Transverse colon (tissue), 4 donors: ENCODE measurements at regions not wholly inside any gene's neighbourhood (a gene's known extent, or its start where the extent isn't known, plus 50 kb on each side); places are given as distances from the start of the nearest gene placed in this dataset.

ENCODE experiments used
- DNase-seq: peaks from one replicate; pipeline ENCODE4 v3.0.0-alpha.2; 2019
- H3K27ac ChIP-seq, 4 donors: fragments of 200-600 bp; sonication (generic); 2 replicates each; pipeline ENCODE4 v1.5.1; 2016 to 2018; ENCODE audit warnings: inconsistent platforms in 4 of 4
- H3K27me3 ChIP-seq: fragments of 200-600 bp; sonication (generic); 2 replicates; pipeline ENCODE4 v1.5.1; 2017; ENCODE audit warnings: inconsistent platforms
- H3K36me3 ChIP-seq, 4 donors: fragments of 200-600 bp; sonication (generic); 2 replicates each; pipeline ENCODE4 v1.5.1; 2017 to 2019; ENCODE audit warnings: inconsistent platforms in 4 of 4
- H3K4me1 ChIP-seq, 4 donors: fragments of 200-600 bp; sonication (generic); 2 replicates each; pipeline ENCODE4 v1.5.1; 2017 to 2020; ENCODE audit warnings: inconsistent platforms in 4 of 4
- H3K4me3 ChIP-seq, 4 donors: fragments of 200-600 bp; sonication (generic); 1 replicate in 1 of 4; 2 replicates in 3 of 4; pipeline versions ENCODE4 v1.5.1 to v1.6.1; 2017 to 2019; ENCODE audit warnings: inconsistent platforms in 4 of 4
- H3K9me3 ChIP-seq, 2 donors: fragments of 200-600 bp; sonication (generic); 2 replicates each; pipeline ENCODE4 v1.5.1; 2017 to 2019; ENCODE audit warnings: inconsistent platforms in 2 of 2
- EP300 ChIP-seq: sonication (generic); formaldehyde crosslinking; IDR thresholded peaks from one replicate; pipeline ENCODE4 v1.6.1; 2017; ENCODE audit warnings: antibody characterized with exemption, low read depth
- POLR2A ChIP-seq: fragments of 450-650 bp; IDR thresholded peaks from one replicate; pipeline ENCODE4 v1.6.1; 2016; ENCODE audit warnings: antibody characterized with exemption, mild to moderate bottlenecking, moderate library complexity
- POLR2AphosphoS5 ChIP-seq, 3 donors: sonication (generic); formaldehyde crosslinking; IDR thresholded peaks; one replicate each; pipeline ENCODE4 v1.6.1; 2016; ENCODE audit warnings: antibody characterized with exemption in 3 of 3
- WGBS, 2 donors: methylation state at CpG; one replicate each; pipeline ENCODE4 v1.1.5; 2018; ENCODE audit warnings: low coverage in 1 of 2; 5-methylcytosine and 5-hydroxymethylcytosine counted together
- in situ Hi-C, 4 donors: fragments of 200-750 bp; cut with MboI; loops; one replicate each; pipeline versions ENCODE4 v1.15.0 to v1.15.1; 2017; ENCODE audit warnings: low sequenced_read_pairs in 3 of 4, low pct_ligation_motif_present in 1 of 4, low pct_unique_long_range_greater_than_20kb in 1 of 4
- intact Hi-C: fragments of 100-400 bp; cut with DNase I; formaldehyde crosslinking; loops from one replicate; pipeline ENCODE4 v1.15.1; 2023; ENCODE audit warnings: low total_unique reads
- TF ChIP-seq, protein P1 (sequence below), 5 experiments: fragments of 200-600 bp in 3 of 5; fragments of 450-650 bp in 2 of 5; sonication (generic) in 3 of 5; IDR thresholded peaks; 1 replicate in 2 of 5; 2 replicates in 3 of 5; pipeline ENCODE4 v1.5.1; 2016 to 2017; ENCODE audit warnings: antibody characterized with exemption in 5 of 5, inconsistent platforms in 3 of 5, mild to moderate bottlenecking in 2 of 5, moderate library complexity in 1 of 5

DNA sequence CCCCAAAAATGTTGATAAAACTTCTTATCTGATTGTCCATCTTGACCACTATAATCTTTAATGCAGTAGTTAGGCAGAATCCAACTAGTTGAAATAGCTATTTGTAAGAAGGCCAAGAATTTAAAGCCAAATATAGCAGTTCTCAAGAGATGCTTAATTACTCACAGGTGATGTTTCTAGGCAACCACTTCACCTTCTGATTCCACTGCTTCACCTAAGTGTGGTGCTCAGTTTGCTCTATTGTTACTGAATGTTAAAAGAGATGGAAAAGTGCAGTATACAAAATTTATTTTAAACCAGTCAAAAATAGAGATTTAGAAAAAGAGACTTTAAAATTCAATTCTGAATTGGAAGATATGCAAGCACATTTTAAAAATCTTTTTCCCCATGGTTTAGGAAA, 539.4 kb downstream of the ZNF804A start:
- intact Hi-C loops, result no loop called here

DNA sequence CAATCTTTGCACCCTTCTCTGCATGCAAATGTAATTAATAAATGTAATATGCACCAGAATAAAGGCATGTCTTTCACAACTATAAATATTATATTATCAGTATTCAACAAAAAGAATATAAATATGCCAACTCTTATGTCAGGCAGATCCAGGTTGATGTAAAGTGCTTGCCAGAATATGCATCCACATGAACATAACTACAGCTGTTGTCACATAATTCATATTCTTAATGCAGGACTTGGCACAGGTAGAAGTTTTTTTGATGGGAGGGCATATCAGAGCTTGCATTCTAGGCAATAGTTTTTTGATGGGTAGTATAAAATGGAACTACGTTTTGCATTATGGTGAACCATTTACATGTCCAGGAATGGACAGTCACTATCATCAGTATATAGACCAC, 544.3 kb downstream of the ZNF804A start:
- no peak for DNase-seq
- Histone ChIP-seq H3K4me1 (no peaks in the 10 kb centered on the region), H3K27me3 (no peaks in the 10 kb centered on the region), H3K4me3 (no peak overlapping the region), H3K9me3 (no peaks in the 10 kb centered on the region), H3K36me3 (no peaks in the 10 kb centered on the region), H3K27ac (no peak overlapping the region)
- in situ Hi-C loops (no loop called here), intact Hi-C loops (no loop called here)
- TF ChIP-seq EP300 (no peak), POLR2AphosphoS5 (IDR thresholded peaks at IDR 0.05) (no peak), POLR2A (no peak)
- TF ChIP-seq, protein P1, sequence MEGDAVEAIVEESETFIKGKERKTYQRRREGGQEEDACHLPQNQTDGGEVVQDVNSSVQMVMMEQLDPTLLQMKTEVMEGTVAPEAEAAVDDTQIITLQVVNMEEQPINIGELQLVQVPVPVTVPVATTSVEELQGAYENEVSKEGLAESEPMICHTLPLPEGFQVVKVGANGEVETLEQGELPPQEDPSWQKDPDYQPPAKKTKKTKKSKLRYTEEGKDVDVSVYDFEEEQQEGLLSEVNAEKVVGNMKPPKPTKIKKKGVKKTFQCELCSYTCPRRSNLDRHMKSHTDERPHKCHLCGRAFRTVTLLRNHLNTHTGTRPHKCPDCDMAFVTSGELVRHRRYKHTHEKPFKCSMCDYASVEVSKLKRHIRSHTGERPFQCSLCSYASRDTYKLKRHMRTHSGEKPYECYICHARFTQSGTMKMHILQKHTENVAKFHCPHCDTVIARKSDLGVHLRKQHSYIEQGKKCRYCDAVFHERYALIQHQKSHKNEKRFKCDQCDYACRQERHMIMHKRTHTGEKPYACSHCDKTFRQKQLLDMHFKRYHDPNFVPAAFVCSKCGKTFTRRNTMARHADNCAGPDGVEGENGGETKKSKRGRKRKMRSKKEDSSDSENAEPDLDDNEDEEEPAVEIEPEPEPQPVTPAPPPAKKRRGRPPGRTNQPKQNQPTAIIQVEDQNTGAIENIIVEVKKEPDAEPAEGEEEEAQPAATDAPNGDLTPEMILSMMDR (IDR thresholded peaks at IDR 0.05), result no peak
- 65 to 75% methylated on average over 1 of the region's 1 CpG for WGBS, 2 donors

More for the DNA sequence above, 539.4 kb downstream of the ZNF804A start:
- Histone ChIP-seq H3K27ac (no peak overlapping the region), H3K4me1 (no peaks in the 10 kb centered on the region), H3K36me3 (no peaks in the 10 kb centered on the region), H3K27me3 (no peaks in the 10 kb centered on the region), H3K9me3 (no peaks in the 10 kb centered on the region), H3K4me3 (no peak overlapping the region)
- TF ChIP-seq, protein P1 (IDR thresholded peaks at IDR 0.05), result no peak
- TF ChIP-seq EP300, result no peak
- no peak for TF ChIP-seq POLR2A
- no peak for TF ChIP-seq POLR2AphosphoS5 (IDR thresholded peaks at IDR 0.05)
- no peak for DNase-seq
- in situ Hi-C loops, result no loop called here

DNA sequence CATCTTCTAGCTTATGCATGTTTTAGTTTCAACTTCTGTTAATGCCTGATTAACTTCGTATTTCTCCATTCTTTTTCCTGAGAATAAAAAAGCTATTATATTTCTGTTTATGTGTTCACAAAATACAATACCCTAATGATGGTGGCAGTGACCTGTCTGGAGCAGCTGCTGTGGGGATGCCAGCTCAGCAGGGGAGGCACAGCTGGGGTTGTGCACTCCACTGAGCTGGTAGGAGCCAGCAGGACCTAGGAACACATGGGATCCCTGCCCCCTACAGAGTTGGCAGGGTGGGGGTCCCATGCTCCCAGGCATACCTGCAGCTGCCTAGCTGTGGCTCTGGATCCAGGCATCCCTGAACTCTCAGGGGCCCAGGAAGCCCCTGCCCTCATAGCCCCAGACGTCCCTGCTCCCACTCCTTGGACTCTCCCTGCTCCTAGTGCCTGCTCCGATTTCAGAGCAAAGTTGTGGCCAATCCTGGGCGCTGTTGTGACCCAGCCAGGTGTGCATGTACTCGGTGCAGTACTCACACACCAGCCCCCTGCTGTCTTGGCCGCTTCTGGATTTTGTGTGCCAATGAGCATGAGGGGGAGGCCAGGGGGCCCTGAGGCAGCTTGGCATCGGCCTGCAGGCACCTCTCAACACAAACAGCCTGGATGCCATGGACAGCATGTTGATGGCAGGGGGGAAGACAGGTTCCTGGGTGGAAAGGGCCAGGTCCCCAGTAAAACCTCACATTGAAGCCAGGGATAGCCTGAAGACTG, 546.0 kb downstream of the ZNF804A start:
- in situ Hi-C loops (no loop called here), intact Hi-C loops (no loop called here)
- 76% methylated on average over 7 of the region's 7 CpGs; no CpG with 5 or more reads in 1 of the 2 donors for WGBS, 2 donors

DNA sequence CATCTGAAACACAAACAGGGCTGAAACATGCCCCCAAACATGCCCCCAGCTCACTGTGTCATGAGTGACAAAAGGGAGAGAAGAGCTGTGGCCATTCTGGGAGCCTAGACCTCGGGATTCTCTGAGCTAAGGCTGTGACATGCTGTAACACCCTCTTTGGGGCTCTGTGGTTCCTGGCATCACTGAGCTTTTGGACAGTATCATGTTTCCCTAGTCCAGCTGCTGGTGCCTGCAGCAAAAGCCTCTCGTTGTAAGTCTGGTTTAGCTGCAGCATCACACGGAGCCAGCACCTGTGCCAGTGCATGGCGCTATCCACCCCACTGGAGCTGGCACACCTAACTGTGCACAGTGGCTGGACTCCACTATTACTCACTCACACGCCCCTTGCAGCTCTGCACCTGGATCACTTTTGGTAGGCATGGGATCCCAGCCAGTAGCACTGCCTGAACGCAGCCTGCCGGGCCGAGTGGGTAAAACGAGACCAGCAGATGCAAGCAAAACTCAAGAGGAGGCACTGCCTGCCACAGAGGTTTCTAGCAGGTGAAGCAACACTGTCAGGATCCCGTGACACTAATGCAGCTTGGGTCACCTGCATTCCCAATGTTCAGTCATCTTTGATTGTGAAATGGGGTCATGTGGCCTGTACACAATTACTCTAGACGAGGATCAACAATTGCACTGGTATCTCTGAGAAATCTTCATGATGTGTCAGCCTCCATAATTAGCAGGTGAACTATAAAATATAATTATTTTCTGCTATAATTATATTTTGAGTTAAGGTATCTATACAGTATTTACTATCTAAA, 547.2 kb downstream of the ZNF804A start:
- intact Hi-C loops, result no loop called here

More for the DNA sequence above, 546.0 kb downstream of the ZNF804A start:
- no peaks in the 10 kb centered on the region for H3K9me3 ChIP-seq
- no peak overlapping the region for H3K27ac ChIP-seq
- no peak overlapping the region for H3K4me3 ChIP-seq
- TF ChIP-seq, protein P1 (IDR thresholded peaks at IDR 0.05), result no peak
- TF ChIP-seq POLR2AphosphoS5 (IDR thresholded peaks at IDR 0.05) (no peak), EP300 (no peak), POLR2A (no peak)
- no peaks in the 10 kb centered on the region for H3K27me3 ChIP-seq
- H3K36me3 ChIP-seq, result no peaks in the 10 kb centered on the region
- no peaks in the 10 kb centered on the region for H3K4me1 ChIP-seq
- DNase-seq, result no peak

More for the DNA sequence above, 547.2 kb downstream of the ZNF804A start:
- Histone ChIP-seq H3K36me3 (no peaks in the 10 kb centered on the region), H3K4me1 (no peaks in the 10 kb centered on the region), H3K27me3 (no peaks in the 10 kb centered on the region), H3K27ac (no peak overlapping the region), H3K9me3 (no peaks in the 10 kb centered on the region), H3K4me3 (no peak overlapping the region)
- in situ Hi-C loops, result no loop called here
- WGBS, 2 donors, result 58 to 68% methylated on average over 2 to 11 of the region's 11 CpGs
- no peak for DNase-seq
- TF ChIP-seq POLR2AphosphoS5 (IDR thresholded peaks at IDR 0.05) (no peak), EP300 (no peak), POLR2A (no peak)
- TF ChIP-seq, protein P1 (IDR thresholded peaks at IDR 0.05), result no peak
